Stimulated activated CD4-positive, alpha-beta T cell treated with anti-CD3 and anti-CD28 coated beads, Interleukin-1b, Interleukin-23, amount 100 ng/mL, for 48 hours (primary cell): ENCODE measurements at regions not wholly inside any gene's neighbourhood (a gene's known extent, or its start where the extent isn't known, plus 50 kb on each side); places are given as distances from the start of the nearest gene placed in this dataset.

Experiments used
- DNase-seq: peaks from one replicate; pipeline ENCODE4 v3.0.0-alpha.2; 2020

GRCh38 chr6:159099276-159099675 lies 54.5 kb upstream of the TAGAP start:
- DNase-seq, result no peak

- DNase-seq, result peak; percentile 71
Measured at GRCh38 chr6:159098636-159099106, 53.9 kb upstream of the TAGAP start.

GRCh38 chr6:159097256-159097655 lies 52.5 kb upstream of the TAGAP start:
- peak; percentile 65 for DNase-seq

GRCh38 chr6:159095616-159096015 lies 50.8 kb upstream of the TAGAP start:
- DNase-seq, result no peak

GRCh38 chr6:159094444-159095252 lies 49.9 kb upstream of the TAGAP start:
- DNase-seq, result peak; percentile 57
